ENCODE measurements at regions not wholly inside any gene's neighbourhood (a gene's known extent, or its start where the extent isn't known, plus 50 kb on each side); places are given as distances from the start of the nearest gene placed in this dataset.

- no peak for ATAC-seq (ENCODE audit: low read depth)
- Histone ChIP-seq H3K27me3 (replicated peaks in 1 of 4; ENCODE audit: control extremely low read depth in 1 of 4, control insufficient read depth in 3 of 4, insufficient read depth in 4 of 4, low read length in 3 of 4) (no peaks in the 10 kb centered on the region), H3K79me2 (ENCODE audit: control insufficient read depth, insufficient read depth, low read length) (no peaks in the 10 kb centered on the region), H3K9ac (ENCODE audit: low read length) (no peak overlapping the region), H3K27ac (ENCODE audit: low read length in 2 of 2) (no peak overlapping the region), H2AFZ (ENCODE audit: insufficient read depth, low read depth, low read length, poor library complexity, severe bottlenecking) (no peak overlapping the region), H3K4me2 (replicated peaks; ENCODE audit: low read depth, low read length, poor library complexity, severe bottlenecking) (no peak overlapping the region), H4K20me1 (ENCODE audit: control insufficient read depth, insufficient read depth, low read length, poor library complexity, severe bottlenecking) (no peaks in the 10 kb centered on the region), H3K36me3 (replicated peaks in 1 of 2; ENCODE audit: control extremely low read depth in 1 of 2, control insufficient read depth in 1 of 2, extremely low read depth in 1 of 2, insufficient read depth in 2 of 2, low read length in 1 of 2) (no peaks in the 10 kb centered on the region), H3K4me1 (ENCODE audit: control insufficient read depth in 2 of 2, insufficient read depth in 2 of 2, low read length in 2 of 2) (no peaks in the 10 kb centered on the region), H3K9me3 (ENCODE audit: control extremely low read depth in 1 of 3, control insufficient read depth in 2 of 3, insufficient read depth in 1 of 3, low read length in 2 of 3) (peaks cover 0 to 12% (median 0%) of the 10 kb centered on the region in 3 donors), H3K4me3 (ENCODE audit: control extremely low read depth in 1 of 5, extremely low read depth in 1 of 5, insufficient read depth in 1 of 5, low read depth in 2 of 5, low read length in 4 of 5) (no peak overlapping the region)
- Mint-ChIP-seq H3K27ac (no peak overlapping the region), H3K4me3 (no peak overlapping the region), H3K9me3 (ENCODE audit: insufficient read depth) (peaks cover 6% of the 10 kb centered on the region), H3K4me1 (no peaks in the 10 kb centered on the region), H3K27me3 (no peaks in the 10 kb centered on the region)
- DNase-seq: no peak
- ChIA-PET POLR2A (no interaction called here), CTCF (no interaction called here)
- intact Hi-C loops (cut with micrococcal nuclease): no loop called here
- WGBS (ENCODE audit: insufficient coverage): 33% methylated on average over 2 of the region's 3 CpGs
- no peak for TF ChIP-seq CTCF (IDR thresholded peaks at IDR 0.05)
These were observed 795.4 kb upstream of the SEMA6D start for GRCh38 chr15:46921891-46922290.

DNA sequence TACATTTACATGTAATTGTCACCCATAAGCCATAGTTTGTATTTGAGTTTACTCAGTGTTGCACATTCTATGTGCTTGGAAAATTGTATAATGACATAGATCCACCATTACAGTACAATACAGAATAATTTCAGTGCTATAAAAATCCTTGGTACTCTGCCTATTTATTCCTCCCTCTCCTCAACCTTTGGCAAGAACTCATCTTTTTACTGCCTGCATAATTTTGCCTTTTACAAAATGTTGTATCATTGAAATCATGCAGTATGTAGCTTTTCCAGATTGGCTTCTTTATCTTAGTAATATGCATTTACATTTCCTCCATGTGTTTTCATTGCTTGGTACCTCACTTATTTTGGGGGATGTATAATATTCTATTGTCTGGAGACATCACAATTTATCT is 786.9 kb upstream of the SEMA6D start:
- no peaks in the 10 kb centered on the region for H3K4me1 Mint-ChIP-seq
- H3K4me3 ChIP-seq (ENCODE audit: control extremely low read depth in 1 of 5, extremely low read depth in 1 of 5, insufficient read depth in 1 of 5, low read depth in 2 of 5, low read length in 4 of 5): no peak overlapping the region
- no peak overlapping the region for H3K27ac Mint-ChIP-seq
- H3K4me2 ChIP-seq (replicated peaks; ENCODE audit: low read depth, low read length, poor library complexity, severe bottlenecking): no peak overlapping the region
- no peak overlapping the region for H3K9ac ChIP-seq (ENCODE audit: low read length)
- H3K27me3 ChIP-seq (replicated peaks in 1 of 4; ENCODE audit: control extremely low read depth in 1 of 4, control insufficient read depth in 3 of 4, insufficient read depth in 4 of 4, low read length in 3 of 4): no peaks in the 10 kb centered on the region
- ChIA-PET CTCF (no interaction called here), POLR2A (no interaction called here)
- intact Hi-C loops (cut with micrococcal nuclease): no loop called here
- H3K36me3 ChIP-seq (replicated peaks in 1 of 2; ENCODE audit: control extremely low read depth in 1 of 2, control insufficient read depth in 1 of 2, extremely low read depth in 1 of 2, insufficient read depth in 2 of 2, low read length in 1 of 2): no peaks in the 10 kb centered on the region
- H2AFZ ChIP-seq (ENCODE audit: insufficient read depth, low read depth, low read length, poor library complexity, severe bottlenecking): no peak overlapping the region
- no peak overlapping the region for H3K4me3 Mint-ChIP-seq
- no peak for DNase-seq
- ATAC-seq (ENCODE audit: low read depth): no peak
- H3K9me3 ChIP-seq (ENCODE audit: control extremely low read depth in 1 of 3, control insufficient read depth in 2 of 3, insufficient read depth in 1 of 3, low read length in 2 of 3): no peaks in the 10 kb centered on the region
- no peaks in the 10 kb centered on the region for H3K79me2 ChIP-seq (ENCODE audit: control insufficient read depth, insufficient read depth, low read length)
- H4K20me1 ChIP-seq (ENCODE audit: control insufficient read depth, insufficient read depth, low read length, poor library complexity, severe bottlenecking): no peaks in the 10 kb centered on the region
- H3K27me3 Mint-ChIP-seq: no peaks in the 10 kb centered on the region
- no peak for TF ChIP-seq EZH2 (IDR thresholded peaks at IDR 0.05; ENCODE audit: borderline replicate concordance, insufficient read depth, low read depth, low read length, poor library complexity, severe bottlenecking)
- no peak for TF ChIP-seq CTCF (IDR thresholded peaks at IDR 0.05)
- H3K4me1 ChIP-seq (ENCODE audit: control insufficient read depth in 2 of 2, insufficient read depth in 2 of 2, low read length in 2 of 2): no peaks in the 10 kb centered on the region
- peaks cover 5% of the 10 kb centered on the region for H3K9me3 Mint-ChIP-seq (ENCODE audit: insufficient read depth)
- no peak overlapping the region for H3K27ac ChIP-seq (ENCODE audit: low read length in 2 of 2)

Data from B cell (primary cell).